ENCODE measurements at regions not wholly inside any gene's neighbourhood (a gene's known extent, or its start where the extent isn't known, plus 50 kb on each side); places are given as distances from the start of the nearest gene placed in this dataset.
"Not testable (repeated sequence)": the region's sequence is repeated elsewhere in the genome, so short reads cannot be mapped to it uniquely, and the experiment has no call there.

- no peaks in the 10 kb centered on the region for H3K27me3 ChIP-seq (ENCODE audit: low read length)
- H3K36me3 ChIP-seq (ENCODE audit: low read length): no peaks in the 10 kb centered on the region
- H3K79me2 ChIP-seq (ENCODE audit: insufficient read depth, low read length): no peaks in the 10 kb centered on the region
- H4K20me1 ChIP-seq (ENCODE audit: low read depth, low read length): no peaks in the 10 kb centered on the region
- no peak overlapping the region for H3K4me3 ChIP-seq (ENCODE audit: insufficient read depth, low read length, poor library complexity, severe bottlenecking)
- no peak overlapping the region for H3K27ac ChIP-seq (ENCODE audit: low read depth, low read length)
- H3F3A ChIP-seq (ENCODE audit: insufficient read depth): no peaks in the 10 kb centered on the region
- H2AFZ ChIP-seq (ENCODE audit: low read depth, low read length, severe bottlenecking): no peak overlapping the region
- no peak for TF ChIP-seq EZH2phosphoT487 (conservative IDR thresholded peaks at IDR 0.05; ENCODE audit: low read length)
- no peak for TF ChIP-seq CTCF (IDR thresholded peaks at IDR 0.05; ENCODE audit: insufficient read depth, low read length, poor library complexity, severe bottlenecking)
- no peaks in the 10 kb centered on the region for H3K9me2 ChIP-seq (replicated peaks; ENCODE audit: insufficient read depth, low read length)
- H3K4me2 ChIP-seq (ENCODE audit: low read depth, low read length, poor library complexity, severe bottlenecking): no peak overlapping the region
- no peaks in the 10 kb centered on the region for H3K9me3 ChIP-seq (ENCODE audit: insufficient read depth, low read length)
- H3K9ac ChIP-seq (ENCODE audit: low read length): no peak overlapping the region
These were observed 185.4 kb downstream of the BCAS1 start for GRCh38 chr20:53884859-53885541.

- Histone ChIP-seq H3K27me3 (ENCODE audit: low read length) (no peaks in the 10 kb centered on the region), H3K27ac (ENCODE audit: low read depth, low read length) (no peak overlapping the region), H3K4me2 (ENCODE audit: low read depth, low read length, poor library complexity, severe bottlenecking) (no peak overlapping the region), H3K79me2 (ENCODE audit: insufficient read depth, low read length) (no peaks in the 10 kb centered on the region), H2AFZ (ENCODE audit: low read depth, low read length, severe bottlenecking) (no peak overlapping the region), H3F3A (ENCODE audit: insufficient read depth) (no peaks in the 10 kb centered on the region), H4K20me1 (ENCODE audit: low read depth, low read length) (no peaks in the 10 kb centered on the region), H3K9ac (ENCODE audit: low read length) (no peak overlapping the region), H3K9me3 (ENCODE audit: insufficient read depth, low read length) (no peaks in the 10 kb centered on the region), H3K4me3 (ENCODE audit: insufficient read depth, low read length, poor library complexity, severe bottlenecking) (no peak overlapping the region), H3K36me3 (ENCODE audit: low read length) (no peaks in the 10 kb centered on the region), H3K9me2 (replicated peaks; ENCODE audit: insufficient read depth, low read length) (no peaks in the 10 kb centered on the region)
- TF ChIP-seq CTCF (IDR thresholded peaks at IDR 0.05; ENCODE audit: insufficient read depth, low read length, poor library complexity, severe bottlenecking) (no peak), EZH2phosphoT487 (conservative IDR thresholded peaks at IDR 0.05; ENCODE audit: low read length) (no peak)
These were observed 187.1 kb downstream of the BCAS1 start for GRCh38 chr20:53883098-53883911.

GRCh38 chr20:53882438-53882986 is 187.9 kb downstream of the BCAS1 start:
- not testable (repeated sequence) for H3K9me3 ChIP-seq (ENCODE audit: insufficient read depth, low read length); H3K79me2 ChIP-seq (ENCODE audit: insufficient read depth, low read length); H3F3A ChIP-seq (ENCODE audit: insufficient read depth); H3K4me3 ChIP-seq (ENCODE audit: insufficient read depth, low read length, poor library complexity, severe bottlenecking); H4K20me1 ChIP-seq (ENCODE audit: low read depth, low read length); H2AFZ ChIP-seq (ENCODE audit: low read depth, low read length, severe bottlenecking); H3K9ac ChIP-seq (ENCODE audit: low read length); H3K4me2 ChIP-seq (ENCODE audit: low read depth, low read length, poor library complexity, severe bottlenecking); H3K36me3 ChIP-seq (ENCODE audit: low read length); H3K27me3 ChIP-seq (ENCODE audit: low read length); H3K9me2 ChIP-seq (replicated peaks; ENCODE audit: insufficient read depth, low read length); H3K27ac ChIP-seq (ENCODE audit: low read depth, low read length)

- Histone ChIP-seq H2AFZ (ENCODE audit: low read depth, low read length, severe bottlenecking) (no peak overlapping the region), H3K9ac (ENCODE audit: low read length) (no peak overlapping the region)
- TF ChIP-seq EZH2phosphoT487 (conservative IDR thresholded peaks at IDR 0.05; ENCODE audit: low read length) (no peak), CTCF (IDR thresholded peaks at IDR 0.05; ENCODE audit: insufficient read depth, low read length, poor library complexity, severe bottlenecking) (no peak)
These were observed 189.0 kb downstream of the BCAS1 start for GRCh38 chr20:53881362-53881761.

More at GRCh38 chr20:53881362-53881761, 189.0 kb downstream of the BCAS1 start:
- Histone ChIP-seq H3K4me2 (ENCODE audit: low read depth, low read length, poor library complexity, severe bottlenecking) (no peak overlapping the region), H3K27ac (ENCODE audit: low read depth, low read length) (no peak overlapping the region), H3F3A (ENCODE audit: insufficient read depth) (no peaks in the 10 kb centered on the region), H4K20me1 (ENCODE audit: low read depth, low read length) (no peaks in the 10 kb centered on the region), H3K36me3 (ENCODE audit: low read length) (no peaks in the 10 kb centered on the region), H3K4me3 (ENCODE audit: insufficient read depth, low read length, poor library complexity, severe bottlenecking) (no peak overlapping the region), H3K27me3 (ENCODE audit: low read length) (no peaks in the 10 kb centered on the region), H3K9me3 (ENCODE audit: insufficient read depth, low read length) (no peaks in the 10 kb centered on the region), H3K79me2 (ENCODE audit: insufficient read depth, low read length) (no peaks in the 10 kb centered on the region), H3K9me2 (replicated peaks; ENCODE audit: insufficient read depth, low read length) (no peaks in the 10 kb centered on the region)

Data from SU-DHL-6 (cell line).